Lung (tissue), 11 donors: ENCODE measurements at regions not wholly inside any gene's neighbourhood (a gene's known extent, or its start where the extent isn't known, plus 50 kb on each side); places are given as distances from the start of the nearest gene placed in this dataset.

Experiments used
- ATAC-seq: fragments of 200-7000 bp; cut with Tn5 transposase; one replicate; pipeline ENCODE4 v1.9.1; 2020; ENCODE audit warnings: moderate number of reproducible peaks; ENCODE audit not compliant: insufficient read depth, low FRiP score
- DNase-seq, 3 donors: peaks; one replicate each; pipeline ENCODE4 v3.0.0-alpha.2; 2013 to 2017
- H3K27ac ChIP-seq, 2 donors: one replicate each; pipeline ENCODE4 v1.5.1; 2013; ENCODE audit warnings: mild to moderate bottlenecking in 2 of 2, moderate library complexity in 2 of 2, control low read depth in 1 of 2, inconsistent platforms in 1 of 2, low read depth in 1 of 2, low read length in 1 of 2
- H3K27me3 ChIP-seq, 3 donors: one replicate each; pipeline ENCODE4 v1.5.1; 2013; ENCODE audit warnings: low read length in 2 of 3; ENCODE audit not compliant: control insufficient read depth in 3 of 3, insufficient read depth in 3 of 3
- H3K36me3 ChIP-seq, 4 donors: one replicate each; pipeline ENCODE4 v1.5.1; 2013; ENCODE audit warnings: low read length in 4 of 4, mild to moderate bottlenecking in 1 of 4, moderate library complexity in 1 of 4; ENCODE audit not compliant: control insufficient read depth in 4 of 4, insufficient read depth in 4 of 4
- H3K4me1 ChIP-seq, 5 donors: one replicate each; pipeline ENCODE4 v1.5.1; 2013; ENCODE audit warnings: low read length in 5 of 5, mild to moderate bottlenecking in 2 of 5, moderate library complexity in 1 of 5; ENCODE audit not compliant: control insufficient read depth in 5 of 5, insufficient read depth in 5 of 5
- H3K4me3 ChIP-seq: one replicate; pipeline ENCODE4 v1.5.1; 2013; ENCODE audit warnings: mild to moderate bottlenecking, control low read depth, moderate library complexity
- H3K9ac ChIP-seq, 2 donors: one replicate each; pipeline ENCODE4 v1.5.1; 2013; ENCODE audit warnings: low read length in 2 of 2, control low read depth in 1 of 2; ENCODE audit not compliant: insufficient read depth in 1 of 2
- H3K9me3 ChIP-seq, 4 donors: one replicate each; pipeline ENCODE4 v1.5.1; 2013; ENCODE audit warnings: low read length in 3 of 4, mild to moderate bottlenecking in 1 of 4, moderate library complexity in 1 of 4; ENCODE audit not compliant: control insufficient read depth in 4 of 4, insufficient read depth in 3 of 4
- WGBS, 2 donors: extraction: QIAGEN DNeasy Blood & Tissue Kit; methylation state at CpG; one replicate each; pipeline ENCODE4 v1.1.7; 2013; 5-methylcytosine and 5-hydroxymethylcytosine counted together
- TF ChIP-seq, protein P1 (sequence below): IDR thresholded peaks from 2 replicates; pipeline ENCODE4 v1.5.1; 2012; ENCODE audit warnings: mild to moderate bottlenecking; ENCODE audit errors: control extremely low read depth, extremely low read depth
- donor health status: control.
- donor health status: control.
- donor health status: Bipolar disorder and iron deficiency.
- donor health status: healthy.
- donor health status: DM: yes; HTN: yes; CAD: no.

- no peaks in the 10 kb centered on the region for H3K27me3 ChIP-seq
- no peaks in the 10 kb centered on the region for H3K9me3 ChIP-seq
- H3K4me1 ChIP-seq = no peaks in the 10 kb centered on the region
- TF ChIP-seq, protein P1, sequence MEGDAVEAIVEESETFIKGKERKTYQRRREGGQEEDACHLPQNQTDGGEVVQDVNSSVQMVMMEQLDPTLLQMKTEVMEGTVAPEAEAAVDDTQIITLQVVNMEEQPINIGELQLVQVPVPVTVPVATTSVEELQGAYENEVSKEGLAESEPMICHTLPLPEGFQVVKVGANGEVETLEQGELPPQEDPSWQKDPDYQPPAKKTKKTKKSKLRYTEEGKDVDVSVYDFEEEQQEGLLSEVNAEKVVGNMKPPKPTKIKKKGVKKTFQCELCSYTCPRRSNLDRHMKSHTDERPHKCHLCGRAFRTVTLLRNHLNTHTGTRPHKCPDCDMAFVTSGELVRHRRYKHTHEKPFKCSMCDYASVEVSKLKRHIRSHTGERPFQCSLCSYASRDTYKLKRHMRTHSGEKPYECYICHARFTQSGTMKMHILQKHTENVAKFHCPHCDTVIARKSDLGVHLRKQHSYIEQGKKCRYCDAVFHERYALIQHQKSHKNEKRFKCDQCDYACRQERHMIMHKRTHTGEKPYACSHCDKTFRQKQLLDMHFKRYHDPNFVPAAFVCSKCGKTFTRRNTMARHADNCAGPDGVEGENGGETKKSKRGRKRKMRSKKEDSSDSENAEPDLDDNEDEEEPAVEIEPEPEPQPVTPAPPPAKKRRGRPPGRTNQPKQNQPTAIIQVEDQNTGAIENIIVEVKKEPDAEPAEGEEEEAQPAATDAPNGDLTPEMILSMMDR = no peak
- no peak overlapping the region for H3K4me3 ChIP-seq
- no peaks in the 10 kb centered on the region for H3K36me3 ChIP-seq
- H3K9ac ChIP-seq = no peak overlapping the region
- ATAC-seq (no peak), DNase-seq (no peak)
- H3K27ac ChIP-seq = no peak overlapping the region
- 80 to 85% methylated on average over 1 of the region's 1 CpG for WGBS, 2 donors
Observed at GRCh38 chr18:41693008-41693407, 262.0 kb upstream of the PIK3C3 start.

DNA sequence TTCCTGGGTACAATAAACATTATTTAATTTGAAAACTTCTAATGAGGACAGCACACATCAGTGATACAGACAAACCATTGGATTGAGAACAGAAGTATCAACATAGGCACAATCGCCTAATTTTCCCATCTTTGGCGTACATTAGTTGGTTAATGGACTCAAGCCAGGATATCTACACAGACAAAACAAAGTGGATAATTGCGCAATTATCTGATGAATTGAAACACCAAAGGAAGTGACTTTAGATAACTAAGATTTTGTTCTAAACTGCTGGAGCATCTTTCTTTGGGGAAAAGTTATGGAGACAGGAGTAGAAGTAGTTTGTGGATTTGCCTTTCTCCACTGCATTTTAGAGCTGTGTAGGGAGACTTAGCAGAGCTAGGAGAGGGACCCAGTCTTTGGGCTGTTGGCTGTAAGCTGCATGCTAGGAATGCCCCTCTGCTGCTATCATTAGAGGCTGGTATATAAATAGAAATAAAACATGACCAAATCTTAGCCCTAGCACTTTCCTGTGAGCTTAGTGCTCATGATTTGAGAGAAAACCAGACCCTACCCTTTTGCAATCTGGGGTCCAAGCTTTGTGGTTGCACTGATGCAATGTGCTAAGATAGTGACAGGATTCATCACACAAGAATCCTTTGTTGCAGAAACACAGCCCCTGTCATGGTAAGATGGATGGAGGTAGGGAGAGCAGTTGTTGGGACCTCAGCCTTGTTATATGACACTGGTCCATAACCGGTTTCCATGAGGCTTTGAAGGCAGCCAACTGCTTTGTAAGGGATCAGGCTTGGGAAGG lies 264.5 kb upstream of the PIK3C3 start:
- no peak overlapping the region for H3K4me3 ChIP-seq
- no peak overlapping the region for H3K9ac ChIP-seq
- no peaks in the 10 kb centered on the region for H3K4me1 ChIP-seq
- no peak for ATAC-seq
- TF ChIP-seq, protein P1 = no peak
- H3K36me3 ChIP-seq = no peaks in the 10 kb centered on the region
- no peak overlapping the region for H3K27ac ChIP-seq
- DNase-seq = no peak
- H3K27me3 ChIP-seq = no peaks in the 10 kb centered on the region
- 79 to 88% methylated on average over 4 of the region's 4 CpGs for WGBS, 2 donors
- H3K9me3 ChIP-seq = no peaks in the 10 kb centered on the region

DNA sequence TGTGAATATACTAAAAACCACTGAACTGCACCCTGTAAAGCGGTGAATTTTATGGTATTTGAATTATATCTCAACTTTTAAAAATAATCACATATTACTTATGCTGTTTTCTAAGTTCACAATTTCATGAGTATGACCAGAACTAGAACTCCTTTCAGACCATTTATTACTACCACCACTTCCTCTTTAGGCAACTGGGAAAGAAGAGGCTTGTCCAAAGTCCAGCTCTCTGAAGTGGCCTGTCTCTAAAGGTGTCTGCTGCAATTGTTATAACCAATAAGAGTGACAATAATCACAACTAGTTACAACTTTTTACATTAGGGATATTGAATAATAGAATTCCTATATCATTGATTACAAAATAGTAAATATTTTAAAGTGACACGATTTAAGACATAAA lies 267.9 kb upstream of the PIK3C3 start:
- Histone ChIP-seq H3K36me3 (no peaks in the 10 kb centered on the region), H3K4me1 (no peaks in the 10 kb centered on the region), H3K27ac (no peak overlapping the region), H3K9me3 (no peaks in the 10 kb centered on the region), H3K4me3 (no peak overlapping the region), H3K9ac (no peak overlapping the region), H3K27me3 (no peaks in the 10 kb centered on the region)
- WGBS, 2 donors = 75 to 93% methylated on average over 2 of the region's 2 CpGs
- TF ChIP-seq, protein P1 = no peak
- ATAC-seq (no peak), DNase-seq (no peak)
